GM18861 (cell line): ENCODE measurements at regions not wholly inside any gene's neighbourhood (a gene's known extent, or its start where the extent isn't known, plus 50 kb on each side); places are given as distances from the start of the nearest gene placed in this dataset.

ENCODE experiments used
- ATAC-seq: cut with Tn5 transposase; IDR thresholded peaks from one replicate; pipeline ENCODE4 v1.9.1; 2021; ENCODE audit not compliant: unreplicated experiment

- no peak for ATAC-seq
Observed at GRCh38 chr21:34022627-34023335, 50.6 kb upstream of the MRPS6 start.

- ATAC-seq: no peak
Observed at GRCh38 chr21:34021726-34022125, 51.7 kb upstream of the MRPS6 start.

DNA sequence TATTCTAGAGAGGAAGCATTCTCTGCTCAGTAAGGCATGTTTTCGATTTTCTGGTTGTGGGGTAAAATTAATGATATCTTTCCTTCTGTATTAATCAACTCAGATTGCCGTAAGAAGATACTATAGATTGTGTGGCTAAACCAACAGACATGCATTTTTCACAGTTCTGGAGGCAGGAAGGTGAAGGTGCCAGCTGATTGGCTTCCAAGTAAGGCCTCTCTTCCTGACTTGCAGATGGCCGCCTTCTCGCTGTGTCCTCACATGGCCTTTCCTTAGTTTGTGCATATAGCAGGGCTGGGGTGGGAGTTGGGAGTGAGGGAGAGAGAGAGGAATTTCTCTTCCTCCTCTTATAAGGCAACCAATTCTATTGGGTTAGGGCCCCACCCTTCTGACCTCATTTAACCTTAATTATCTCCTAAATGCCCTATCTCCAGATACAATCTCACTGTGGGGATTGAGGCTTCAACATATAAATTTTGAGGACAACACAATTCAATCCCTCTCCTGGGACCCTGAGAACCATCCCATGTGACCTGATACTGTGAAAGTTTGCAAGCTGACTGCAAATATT, 52.3 kb upstream of the MRPS6 start:
- ATAC-seq: no peak

- peak; percentile 36 for ATAC-seq
Observed at GRCh38 chr21:34020005-34020847, 53.2 kb upstream of the MRPS6 start.

DNA sequence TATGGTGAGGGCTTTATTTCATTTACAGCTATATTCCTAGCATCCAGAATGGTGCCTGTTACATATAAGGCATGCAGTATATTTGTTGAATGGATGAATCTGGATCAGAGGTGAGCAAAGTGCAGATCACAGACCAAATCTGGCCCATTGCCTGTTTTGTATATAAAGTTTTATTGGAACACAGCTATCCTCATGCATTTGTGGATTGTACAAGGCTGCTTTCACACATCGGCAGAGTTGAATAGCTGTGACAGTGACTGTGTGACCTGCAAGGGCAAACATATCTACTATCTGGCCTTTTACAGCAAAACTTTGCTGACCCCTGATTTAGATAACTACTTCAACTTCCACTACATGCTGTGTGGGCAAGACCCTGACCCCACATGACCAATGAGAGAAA, 54.0 kb upstream of the MRPS6 start:
- ATAC-seq: no peak

DNA sequence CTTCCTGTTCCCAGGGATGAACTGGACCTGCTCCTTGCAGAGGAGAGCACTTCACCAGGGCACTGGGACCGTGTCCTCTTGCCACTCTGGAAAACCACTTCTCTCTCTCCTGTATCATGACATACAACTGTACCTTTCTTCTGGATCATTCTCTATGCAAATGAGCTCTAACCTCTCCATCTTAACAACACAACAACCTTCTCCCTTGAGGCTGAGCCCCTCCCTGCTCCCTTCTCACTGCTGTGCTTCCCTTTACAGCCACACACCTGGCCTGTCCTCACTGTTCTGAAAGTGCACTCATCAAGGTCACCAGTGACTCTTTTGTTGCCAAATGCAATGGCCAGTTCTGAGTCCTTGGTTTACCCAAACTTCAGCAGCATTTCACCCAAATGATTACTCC, 54.5 kb upstream of the MRPS6 start:
- ATAC-seq: no peak

- ATAC-seq: no peak
Observed at GRCh38 chr21:34018185-34018584, 55.2 kb upstream of the MRPS6 start.

- peak; percentile 45 for ATAC-seq
Observed at GRCh38 chr21:34017039-34017961, 56.1 kb upstream of the MRPS6 start.

GRCh38 chr21:34012640-34013039, 60.7 kb upstream of the MRPS6 start:
- no peak for ATAC-seq

DNA sequence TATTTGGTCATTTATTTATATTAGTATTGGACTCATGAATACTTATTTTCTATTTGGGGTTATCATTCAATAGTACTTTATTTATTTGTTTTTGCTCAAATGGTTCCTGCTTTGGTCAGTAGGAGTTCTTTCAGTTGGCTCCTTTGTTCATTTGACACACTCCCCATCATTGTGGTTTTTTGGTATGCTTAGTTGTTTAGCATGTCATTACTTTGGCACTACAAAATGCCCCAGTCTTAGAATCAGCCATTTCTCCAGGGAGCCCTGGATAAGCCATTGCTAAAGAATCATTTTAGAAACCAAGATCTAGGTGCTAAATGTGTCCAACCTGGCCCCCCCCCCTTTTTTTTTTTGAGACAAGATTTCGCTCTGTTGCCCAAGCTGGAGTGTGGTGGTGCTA, 61.7 kb upstream of the MRPS6 start:
- ATAC-seq: no peak

GRCh38 chr21:34009193-34009592, 64.2 kb upstream of the MRPS6 start:
- no peak for ATAC-seq

GRCh38 chr21:34008618-34009017, 64.8 kb upstream of the MRPS6 start:
- ATAC-seq: no peak

DNA sequence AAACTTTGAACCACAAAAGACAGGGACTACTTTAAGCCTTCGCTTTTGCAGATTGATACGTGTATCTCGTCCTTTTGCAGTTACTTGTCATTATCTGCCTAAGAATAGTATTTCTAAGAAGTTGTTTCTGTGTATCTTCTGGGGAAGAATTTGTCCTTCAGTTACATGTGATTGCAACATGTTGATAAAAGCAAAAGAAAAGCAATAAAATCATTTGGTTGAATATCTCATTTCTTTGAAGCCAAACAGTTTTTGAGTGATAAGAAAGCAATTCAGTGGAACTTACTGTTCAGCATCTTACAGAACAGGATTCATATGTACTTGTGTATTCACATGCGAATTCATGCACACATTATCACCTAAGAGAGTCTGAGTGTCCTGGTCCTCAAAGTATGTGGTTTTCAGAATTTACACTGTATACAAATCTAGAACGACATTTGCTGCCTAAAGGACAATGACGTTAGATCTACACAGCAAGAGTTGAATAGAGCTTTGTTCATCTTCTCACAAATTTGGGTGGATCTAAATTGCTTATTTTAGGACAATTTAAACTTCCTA, 66.7 kb upstream of the MRPS6 start:
- no peak for ATAC-seq

DNA sequence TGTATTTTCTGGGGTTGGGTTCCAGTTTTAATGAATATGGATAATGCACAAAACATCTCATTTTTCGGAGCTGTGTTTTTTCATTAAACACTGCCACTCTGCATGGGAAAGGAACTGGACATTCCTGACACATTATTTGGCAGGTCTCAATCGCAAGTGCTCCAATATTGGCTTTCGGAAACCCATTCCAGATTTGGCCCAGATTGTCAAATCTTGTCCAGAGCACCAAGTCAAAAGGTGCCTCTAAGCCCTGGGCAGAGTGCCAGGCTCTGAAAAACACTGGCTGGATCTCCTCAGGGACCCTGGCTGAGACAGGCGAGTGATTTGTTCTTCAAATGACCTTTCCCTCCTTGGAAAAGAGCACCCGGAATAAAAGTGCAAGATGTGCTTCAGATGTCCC, 68.4 kb upstream of the MRPS6 start:
- ATAC-seq: no peak

GRCh38 chr21:34004013-34004938, 69.1 kb upstream of the MRPS6 start:
- ATAC-seq: no peak

DNA sequence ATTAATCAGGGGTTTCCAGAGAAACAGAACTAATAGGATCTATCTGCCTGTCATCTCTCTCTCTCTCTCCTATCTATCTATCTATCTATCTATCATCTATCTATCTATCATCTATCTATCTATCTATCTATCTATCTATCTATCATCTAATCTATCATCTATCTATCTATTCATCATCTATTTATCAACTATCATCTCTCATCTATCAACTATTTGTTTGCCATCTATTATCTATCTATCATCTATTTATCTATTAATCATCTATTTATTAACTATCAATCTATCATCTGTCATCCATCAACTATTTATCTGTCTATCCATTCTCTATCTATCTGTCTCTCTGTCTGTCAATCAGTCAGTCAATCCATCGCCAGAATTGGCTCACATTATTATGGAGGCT, 70.0 kb upstream of the MRPS6 start:
- ATAC-seq: no peak

- no peak for ATAC-seq
Observed at GRCh38 chr21:34000375-34000774, 73.0 kb upstream of the MRPS6 start.

DNA sequence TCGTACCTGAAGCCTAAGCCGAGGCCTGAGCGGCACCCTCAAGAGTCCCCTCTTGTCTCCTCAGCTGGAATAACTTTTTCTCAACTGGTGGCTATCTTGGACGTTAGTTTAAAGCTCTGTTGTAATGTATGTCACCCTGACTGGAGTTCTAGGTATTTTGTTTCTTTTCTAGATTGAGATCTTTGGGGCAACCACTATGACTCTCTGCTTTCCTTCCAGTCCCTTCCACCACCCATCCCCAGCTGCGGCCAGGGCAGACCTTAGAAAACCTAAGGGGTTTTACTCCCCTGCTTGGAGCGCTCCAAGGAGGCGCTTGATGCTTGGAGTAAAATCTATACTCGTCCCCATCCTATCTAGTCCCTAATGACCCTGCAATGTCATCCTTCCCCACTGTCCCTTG, 74.6 kb upstream of the MRPS6 start:
- no peak for ATAC-seq

GRCh38 chr21:33998402-33998801, 75.0 kb upstream of the MRPS6 start:
- no peak for ATAC-seq

- ATAC-seq: no peak
Observed at GRCh38 chr21:33997436-33997835, 75.9 kb upstream of the MRPS6 start.
